GM18508 (cell line): ENCODE measurements at regions not wholly inside any gene's neighbourhood (a gene's known extent, or its start where the extent isn't known, plus 50 kb on each side); places are given as distances from the start of the nearest gene placed in this dataset.

ENCODE experiments used
- ATAC-seq: cut with Tn5 transposase; IDR thresholded peaks from one replicate; pipeline ENCODE4 v1.9.1; 2021; ENCODE audit warnings: moderate number of reproducible peaks; ENCODE audit not compliant: insufficient read depth, unreplicated experiment

DNA sequence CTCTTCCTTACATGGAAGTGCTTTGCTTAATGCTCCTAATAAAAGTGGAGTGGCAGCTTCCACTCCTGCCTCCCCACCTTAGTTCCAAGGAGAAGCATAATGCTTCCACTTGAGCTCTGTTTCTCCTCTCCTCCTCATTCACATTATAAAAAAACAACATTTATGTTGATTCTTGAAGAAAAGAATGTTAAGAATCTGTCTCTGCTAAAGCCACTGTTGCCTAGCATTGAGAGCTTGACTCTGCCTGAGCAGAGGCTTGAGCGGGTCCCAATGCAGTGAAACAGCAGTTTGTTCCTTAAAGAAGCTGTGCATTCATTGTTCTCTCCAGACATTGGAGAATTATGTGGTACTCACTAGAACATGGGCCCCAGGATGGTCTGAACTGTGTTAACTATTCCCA is 101.5 kb upstream of the GHR start:
- ATAC-seq, result no peak

DNA sequence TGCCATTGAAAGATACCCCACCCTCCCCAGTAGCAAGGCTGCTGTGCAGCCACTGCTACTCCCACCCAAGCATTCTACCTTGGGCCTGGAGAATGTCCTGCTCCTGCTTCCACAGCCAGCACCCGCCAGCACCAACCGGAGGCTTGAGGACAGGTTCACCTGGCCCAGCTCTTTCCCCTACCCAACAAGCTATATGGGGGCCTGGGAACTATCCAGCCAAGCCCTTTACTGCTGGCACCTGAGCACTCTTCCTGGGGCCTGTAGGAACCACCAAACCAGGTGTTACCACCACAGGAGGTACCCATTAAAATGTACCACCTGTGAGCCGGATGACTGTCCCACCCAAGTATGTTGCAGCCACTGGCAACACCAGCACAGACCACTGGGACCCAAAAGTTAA is 86.1 kb upstream of the GHR start:
- no peak for ATAC-seq

DNA sequence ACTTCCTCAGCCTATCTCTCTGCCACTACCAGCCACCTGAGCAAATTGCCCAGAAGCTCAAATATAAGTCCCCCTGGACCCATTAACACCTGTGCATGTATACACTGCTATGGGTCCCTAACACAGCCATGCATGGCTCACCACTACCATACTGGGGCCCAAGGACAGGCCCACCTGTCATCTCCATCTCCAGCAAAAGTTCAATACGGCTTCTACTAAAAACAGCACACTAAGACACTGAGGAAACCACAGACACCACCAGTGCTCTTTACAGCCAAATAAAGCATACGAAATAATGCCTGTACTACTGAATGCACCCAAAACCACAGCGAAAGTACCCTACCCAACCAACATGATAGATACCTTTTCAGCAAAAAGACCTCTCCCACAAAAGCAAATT is 85.6 kb upstream of the GHR start:
- ATAC-seq, result no peak

DNA sequence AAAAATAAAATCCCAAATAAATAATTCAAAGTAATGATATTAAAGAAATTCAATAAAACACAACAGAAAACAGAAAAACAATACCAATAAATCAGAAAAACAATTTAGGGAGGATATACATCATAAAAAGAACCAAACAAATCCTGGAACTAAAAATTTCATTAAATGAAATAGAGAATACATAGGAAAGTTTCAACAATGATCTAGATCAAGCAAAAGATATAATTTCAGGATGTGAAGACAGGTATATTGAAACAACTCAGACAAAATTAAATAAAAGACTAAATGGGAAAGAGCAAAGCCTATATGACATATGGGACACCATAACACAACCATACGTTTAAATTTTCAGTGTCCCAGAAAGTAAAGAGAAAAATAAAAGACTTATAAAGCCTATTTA is 85.1 kb upstream of the GHR start:
- no peak for ATAC-seq

DNA sequence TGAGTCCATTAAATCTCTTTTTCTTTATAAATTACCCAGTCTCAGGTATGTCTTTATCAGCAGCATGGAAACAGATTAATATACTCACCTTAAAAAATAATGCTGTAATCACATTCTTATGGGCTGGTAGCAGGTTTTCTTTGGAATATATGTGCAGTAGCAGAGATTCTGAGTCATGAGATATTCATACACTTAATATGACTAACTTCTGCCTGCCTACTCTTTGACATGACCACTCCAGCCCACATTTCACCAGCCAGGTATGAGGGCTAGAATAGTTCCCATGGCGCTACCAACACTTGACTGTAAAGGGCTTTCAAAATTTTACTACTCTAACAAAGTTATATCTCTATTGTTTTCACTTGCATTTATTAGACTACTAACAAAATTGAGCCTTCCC is 74.1 kb upstream of the GHR start:
- ATAC-seq, result no peak

DNA sequence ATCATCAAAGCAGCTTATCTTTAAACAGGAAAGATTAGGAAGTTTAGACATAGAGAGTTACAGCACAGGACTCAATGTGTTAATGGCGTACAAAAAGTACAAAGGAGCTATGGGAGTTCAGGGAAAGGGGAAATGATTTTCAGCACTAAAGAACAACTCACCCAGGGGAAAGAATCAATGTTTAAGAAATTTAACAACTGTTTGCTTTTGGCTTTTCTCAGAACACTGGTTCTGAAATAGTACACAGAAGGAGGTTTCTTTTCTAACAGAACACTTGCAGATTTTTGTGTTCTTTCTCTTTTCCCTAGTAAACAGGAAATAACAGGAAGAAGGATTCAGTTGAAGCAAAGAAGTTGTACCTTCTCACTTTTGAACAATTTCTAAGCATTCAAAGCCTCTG is 71.3 kb upstream of the GHR start:
- no peak for ATAC-seq

DNA sequence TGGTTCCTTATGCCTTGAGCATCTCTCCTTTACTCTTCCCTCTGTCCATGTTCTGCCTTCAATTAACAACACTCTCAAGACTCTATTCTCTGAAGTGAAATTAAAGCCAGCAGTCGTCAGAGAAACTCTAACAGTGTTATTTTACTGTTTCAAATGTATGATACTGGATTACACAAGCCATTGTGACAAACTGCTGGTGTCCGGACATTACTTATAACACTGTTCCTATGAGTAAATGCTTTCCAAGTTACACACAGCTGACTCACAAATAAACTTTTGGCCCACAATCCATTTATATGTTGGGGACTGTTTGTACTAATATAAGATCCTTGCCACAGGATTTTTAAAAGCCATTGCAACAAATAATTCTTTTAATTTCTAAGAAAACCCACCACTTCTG is 63.2 kb upstream of the GHR start:
- no peak for ATAC-seq

DNA sequence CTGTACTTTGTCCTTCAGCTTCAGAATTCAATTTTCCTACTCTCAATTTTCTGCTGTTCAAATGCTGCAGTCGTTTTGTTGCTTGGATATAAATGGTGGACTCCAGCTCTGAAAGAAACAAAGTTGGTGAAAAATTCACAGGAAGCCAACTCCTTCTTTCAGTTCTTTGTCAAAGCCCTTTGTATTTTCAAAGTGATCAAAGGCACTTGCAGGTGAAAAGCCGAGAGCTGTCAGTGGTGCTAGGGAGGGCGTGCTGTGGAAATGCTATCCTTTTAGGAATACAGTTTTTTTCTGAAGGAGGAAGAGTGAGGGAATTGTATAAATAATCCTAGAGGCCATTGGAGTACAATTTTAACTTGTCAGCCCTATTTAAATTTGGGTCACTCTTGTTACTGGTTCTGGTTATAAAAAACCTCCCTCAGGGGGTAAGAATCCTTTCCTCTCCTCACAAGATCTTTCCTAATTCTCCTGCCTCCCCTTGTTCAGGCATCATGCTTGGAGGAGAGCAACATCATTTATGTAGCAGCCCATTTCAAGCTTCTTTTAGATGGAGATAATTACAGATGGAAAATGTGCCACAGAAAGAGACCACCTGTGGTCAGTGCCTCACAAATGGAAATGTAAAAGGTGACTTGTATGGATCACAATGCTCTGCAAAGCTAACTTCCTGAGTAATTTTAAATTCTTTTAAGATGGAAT is 62.5 kb upstream of the GHR start:
- ATAC-seq, result no peak

DNA sequence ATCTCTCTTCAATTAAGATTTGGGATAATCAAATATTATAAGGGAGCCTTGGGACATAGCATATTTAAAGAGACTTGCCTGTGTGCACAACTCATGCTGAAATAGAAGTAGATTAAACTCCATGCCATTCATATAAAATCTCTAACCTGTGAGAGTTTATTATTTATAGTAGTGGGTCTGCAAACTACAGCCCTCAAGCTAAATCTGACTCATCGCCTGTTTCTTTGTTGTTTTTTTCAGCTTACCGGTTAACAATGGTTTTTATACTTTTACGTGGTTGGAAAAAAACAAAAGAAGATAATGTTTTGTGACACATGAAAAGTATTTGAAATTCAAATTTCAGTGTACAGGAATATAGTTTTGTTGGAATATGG is 61.9 kb upstream of the GHR start:
- ATAC-seq, result no peak

DNA sequence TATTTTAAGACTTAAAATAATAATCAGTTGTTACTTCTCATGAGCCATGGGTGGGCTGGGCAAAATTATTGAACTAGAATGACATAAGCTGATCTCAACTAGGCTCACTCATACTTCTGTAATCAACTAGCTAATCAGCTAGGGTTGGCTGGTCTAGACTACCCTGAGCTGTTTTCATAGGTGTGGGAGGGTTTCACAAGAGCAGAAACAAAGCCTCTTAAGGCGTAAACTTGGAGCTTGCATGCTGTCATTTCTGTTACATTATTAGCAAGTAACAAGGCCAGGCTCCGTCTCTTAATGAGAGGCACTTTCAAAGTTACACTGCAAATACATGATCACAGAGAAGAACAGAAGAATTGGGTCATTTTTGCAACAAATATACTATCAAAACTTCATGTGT is 57.2 kb upstream of the GHR start:
- ATAC-seq, result no peak
